ENCODE measurements at regions not wholly inside any gene's neighbourhood (a gene's known extent, or its start where the extent isn't known, plus 50 kb on each side); places are given as distances from the start of the nearest gene placed in this dataset.
A peak's percentile ranks its signal among the peaks of the same experiment; 100 is the strongest.
"Not testable (repeated sequence)": the region's sequence is repeated elsewhere in the genome, so short reads cannot be mapped to it uniquely, and the experiment has no call there.

GRCh38 chr11:13135385-13136271, 126.5 kb downstream of the RASSF10 start:
- DNase-seq (ENCODE audit: low read depth), result peak; percentile 89

GRCh38 chr11:13136272-13136596, 127.1 kb downstream of the RASSF10 start:
- DNase-seq (ENCODE audit: low read depth), result no peak

- no peak for DNase-seq (ENCODE audit: low read depth)
Observed at GRCh38 chr11:13137844-13138301, 128.8 kb downstream of the RASSF10 start.

GRCh38 chr11:13139085-13139484, 130.0 kb downstream of the RASSF10 start:
- not testable (repeated sequence) for DNase-seq (ENCODE audit: low read depth)

GRCh38 chr11:13140028-13140870, 131.1 kb downstream of the RASSF10 start:
- peak; percentile 57 for DNase-seq (ENCODE audit: low read depth)

GRCh38 chr11:13140873-13141655, 131.9 kb downstream of the RASSF10 start:
- no peak for DNase-seq (ENCODE audit: low read depth)

GRCh38 chr11:13141731-13142709, 132.9 kb downstream of the RASSF10 start:
- DNase-seq (ENCODE audit: low read depth), result no peak

GRCh38 chr11:13143486-13144297, 133.9 kb upstream of the BMAL1 start:
- DNase-seq (ENCODE audit: low read depth), result no peak

GRCh38 chr11:13145461-13145860, 132.1 kb upstream of the BMAL1 start:
- no peak for DNase-seq (ENCODE audit: low read depth)

GRCh38 chr11:13149991-13150390, 127.6 kb upstream of the BMAL1 start:
- DNase-seq (ENCODE audit: low read depth), result no peak

GRCh38 chr11:13150487-13150886, 127.1 kb upstream of the BMAL1 start:
- no peak for DNase-seq (ENCODE audit: low read depth)

GRCh38 chr11:13152264-13152663, 125.3 kb upstream of the BMAL1 start:
- no peak for DNase-seq (ENCODE audit: low read depth)

GRCh38 chr11:13152736-13153541, 124.7 kb upstream of the BMAL1 start:
- DNase-seq (ENCODE audit: low read depth), result peak; percentile 30

- DNase-seq (ENCODE audit: low read depth), result not testable (repeated sequence)
Observed at GRCh38 chr11:13154374-13154773, 123.2 kb upstream of the BMAL1 start.

- no peak for DNase-seq (ENCODE audit: low read depth)
Observed at GRCh38 chr11:13160346-13160745, 117.2 kb upstream of the BMAL1 start.

GRCh38 chr11:13160806-13161205, 116.8 kb upstream of the BMAL1 start:
- no peak for DNase-seq (ENCODE audit: low read depth)

- no peak for DNase-seq (ENCODE audit: low read depth)
Observed at GRCh38 chr11:13163158-13163557, 114.4 kb upstream of the BMAL1 start.

GRCh38 chr11:13166036-13166435, 111.6 kb upstream of the BMAL1 start:
- no peak for DNase-seq (ENCODE audit: low read depth)

- DNase-seq (ENCODE audit: low read depth), result no peak
Observed at GRCh38 chr11:13168271-13168670, 109.3 kb upstream of the BMAL1 start.

All from LHCN-M2 (cell line).